GM10847 (cell line): ENCODE measurements at regions not wholly inside any gene's neighbourhood (a gene's known extent, or its start where the extent isn't known, plus 50 kb on each side); places are given as distances from the start of the nearest gene placed in this dataset.

Experiments used
- POLR2A ChIP-seq: IDR thresholded peaks from 2 replicates; pipeline ENCODE4 v1.6.1; 2011; ENCODE audit not compliant: insufficient read length; ENCODE audit errors: extremely low read depth

- TF ChIP-seq POLR2A, result no peak
These were observed 288.3 kb upstream of the C2CD4B start for GRCh38 chr15:62453375-62453774.

- TF ChIP-seq POLR2A, result no peak
These were observed 288.9 kb upstream of the C2CD4B start for GRCh38 chr15:62453981-62454380.

- TF ChIP-seq POLR2A, result no peak
These were observed 289.6 kb upstream of the C2CD4B start for GRCh38 chr15:62454567-62455172.

- TF ChIP-seq POLR2A, result no peak
These were observed 290.4 kb upstream of the C2CD4B start for GRCh38 chr15:62455441-62455921.

GRCh38 chr15:62456011-62456920 is 291.2 kb upstream of the C2CD4B start:
- no peak for TF ChIP-seq POLR2A

GRCh38 chr15:62457100-62457499 is 292.0 kb upstream of the C2CD4B start:
- no peak for TF ChIP-seq POLR2A

- no peak for TF ChIP-seq POLR2A
These were observed 294.8 kb upstream of the C2CD4B start for GRCh38 chr15:62459875-62460274.

- no peak for TF ChIP-seq POLR2A
These were observed 297.2 kb upstream of the C2CD4B start for GRCh38 chr15:62462268-62462667.

GRCh38 chr15:62462721-62463120 is 297.6 kb upstream of the C2CD4B start:
- no peak for TF ChIP-seq POLR2A

- no peak for TF ChIP-seq POLR2A
These were observed 299.6 kb upstream of the C2CD4B start for GRCh38 chr15:62464705-62465104.

- no peak for TF ChIP-seq POLR2A
These were observed 300.1 kb upstream of the C2CD4B start for GRCh38 chr15:62465173-62465572.

GRCh38 chr15:62469478-62469873 is 304.4 kb upstream of the C2CD4B start:
- no peak for TF ChIP-seq POLR2A

GRCh38 chr15:62469874-62470688 is 305.0 kb upstream of the C2CD4B start:
- no peak for TF ChIP-seq POLR2A

- TF ChIP-seq POLR2A, result no peak
These were observed 307.7 kb upstream of the C2CD4B start for GRCh38 chr15:62472616-62473299.
